OCI-LY3 (cell line): ENCODE measurements at regions not wholly inside any gene's neighbourhood (a gene's known extent, or its start where the extent isn't known, plus 50 kb on each side); places are given as distances from the start of the nearest gene placed in this dataset.

ENCODE experiments used
- EZH2phosphoT487 ChIP-seq: fragments of 200-600 bp; shearing (Covaris generic); IDR thresholded peaks from 2 replicates; pipeline ENCODE4 v1.6.1; 2018; ENCODE audit warnings: antibody characterized with exemption, mixed run types, low read depth
- TF ChIP-seq, protein P1 (sequence below): fragments of 200-600, 300-600 bp; sonication (generic); IDR thresholded peaks from 2 replicates; pipeline ENCODE4 v1.5.1; 2014; ENCODE audit warnings: antibody characterized with exemption, low read length, low read depth

DNA sequence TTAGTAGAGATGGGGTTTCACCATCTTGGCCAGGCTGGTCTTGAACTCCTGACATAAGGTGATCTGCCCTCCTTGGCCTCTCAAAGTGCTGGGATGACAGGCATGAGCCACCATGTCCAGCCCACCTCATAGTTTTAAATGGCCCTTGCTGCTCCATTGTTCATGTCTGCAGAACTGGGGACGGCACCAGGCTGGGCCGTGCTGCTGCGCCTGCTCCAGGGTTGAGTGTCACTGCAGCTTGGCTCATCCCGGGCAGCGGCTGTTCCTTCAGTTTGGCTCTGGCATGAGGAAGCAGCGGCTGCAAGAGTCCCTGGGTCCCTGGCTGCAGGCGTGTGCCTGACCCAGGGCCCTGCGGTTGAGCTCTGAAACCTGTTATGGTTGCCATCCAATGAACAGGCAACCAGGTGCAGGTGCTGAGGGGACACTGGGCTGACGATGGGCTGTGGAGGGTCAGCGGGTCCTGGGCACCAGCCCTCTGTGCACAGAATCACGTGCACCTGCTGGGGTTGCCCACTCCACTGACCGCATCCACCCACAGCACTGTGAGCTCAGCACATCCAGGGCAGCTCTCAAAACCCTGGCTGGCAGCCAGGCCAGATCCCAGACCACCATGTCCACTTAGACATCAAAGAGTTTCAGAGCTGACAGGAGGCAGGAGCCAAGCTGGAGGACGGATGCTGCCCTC is 70.2 kb upstream of the PPP2R2D start:
- TF ChIP-seq, protein P1, sequence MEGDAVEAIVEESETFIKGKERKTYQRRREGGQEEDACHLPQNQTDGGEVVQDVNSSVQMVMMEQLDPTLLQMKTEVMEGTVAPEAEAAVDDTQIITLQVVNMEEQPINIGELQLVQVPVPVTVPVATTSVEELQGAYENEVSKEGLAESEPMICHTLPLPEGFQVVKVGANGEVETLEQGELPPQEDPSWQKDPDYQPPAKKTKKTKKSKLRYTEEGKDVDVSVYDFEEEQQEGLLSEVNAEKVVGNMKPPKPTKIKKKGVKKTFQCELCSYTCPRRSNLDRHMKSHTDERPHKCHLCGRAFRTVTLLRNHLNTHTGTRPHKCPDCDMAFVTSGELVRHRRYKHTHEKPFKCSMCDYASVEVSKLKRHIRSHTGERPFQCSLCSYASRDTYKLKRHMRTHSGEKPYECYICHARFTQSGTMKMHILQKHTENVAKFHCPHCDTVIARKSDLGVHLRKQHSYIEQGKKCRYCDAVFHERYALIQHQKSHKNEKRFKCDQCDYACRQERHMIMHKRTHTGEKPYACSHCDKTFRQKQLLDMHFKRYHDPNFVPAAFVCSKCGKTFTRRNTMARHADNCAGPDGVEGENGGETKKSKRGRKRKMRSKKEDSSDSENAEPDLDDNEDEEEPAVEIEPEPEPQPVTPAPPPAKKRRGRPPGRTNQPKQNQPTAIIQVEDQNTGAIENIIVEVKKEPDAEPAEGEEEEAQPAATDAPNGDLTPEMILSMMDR, result no peak
- no peak for TF ChIP-seq EZH2phosphoT487
